A549 (cell line): ENCODE measurements at regions not wholly inside any gene's neighbourhood (a gene's known extent, or its start where the extent isn't known, plus 50 kb on each side); places are given as distances from the start of the nearest gene placed in this dataset.

ENCODE experiments used
- ATAC-seq, 2 experiments: fragments of 200-7000 bp in 1 of 2; fragments of >200 bp in 1 of 2; cut with Nextera tagmentation in 1 of 2; cut with Tn5 transposase in 1 of 2; 3 replicates each; pipeline versions ENCODE4 v1.8.0 to v1.9.1; 2018 to 2020; ENCODE audit warnings: mild to moderate bottlenecking in 1 of 2, moderate library complexity in 1 of 2
- CTCF ChIA-PET: fragments of 300-600 bp; sonication (Branson Sonifier 250); formaldehyde crosslinking; extraction: SDS; loops from one replicate; lab custom pipeline; 2021; ENCODE audit warnings: antibody characterized with exemption, inconsistent platforms; lab: Yijun Ruan, JAX
- POLR2A ChIA-PET: fragments of 350-600 bp; formaldehyde crosslinking; extraction: SDS; loops from one replicate; lab custom pipeline; 2021; ENCODE audit warnings: antibody characterized with exemption, inconsistent platforms; lab: Yijun Ruan, JAX
- DNase-seq, 2 experiments: peaks; one replicate each; pipeline versions ENCODE4 v3.0.0 to v3.0.0-alpha.2; 2011 to 2016; ENCODE audit warnings: low read depth in 1 of 2, low spot score in 1 of 2
- FAIRE-seq: peaks from 2 replicates; lab custom pipeline; 2011; peaks lifted over from hg19 to GRCh38; lab: Jason Lieb, UNC
- H3K27ac ChIP-seq, 2 experiments: fragments of >200 bp; sonication (Bioruptor Twin); formaldehyde crosslinking; 3 replicates each; pipeline ENCODE4 v1.5.1; 2016 to 2017
- H3K4me1 ChIP-seq: fragments of >200 bp; sonication (Bioruptor Twin); formaldehyde crosslinking; 3 replicates; pipeline ENCODE4 v1.6.1; 2016
- H3K4me2 ChIP-seq: fragments of >200 bp; sonication (Bioruptor Twin); formaldehyde crosslinking; 3 replicates; pipeline ENCODE4 v1.6.1; 2016
- H3K4me3 ChIP-seq: fragments of >200 bp; sonication (Bioruptor Twin); formaldehyde crosslinking; 3 replicates; pipeline ENCODE4 v1.5.1; 2016
- H3K9me3 ChIP-seq: fragments of >200 bp; sonication (Bioruptor Twin); formaldehyde crosslinking; 3 replicates; pipeline ENCODE4 v1.6.1; 2016
- EHMT2 ChIP-seq: fragments of 200-600 bp; sonication (generic); IDR thresholded peaks from 2 replicates; pipeline ENCODE4 v1.6.1; 2016; ENCODE audit warnings: antibody characterized with exemption, low read depth, mild to moderate bottlenecking, moderate library complexity
- EP300 ChIP-seq, 2 experiments: fragments of >200 bp; sonication (Bioruptor Twin); formaldehyde crosslinking; IDR thresholded peaks; 2 replicates in 1 of 2; 3 replicates in 1 of 2; pipeline ENCODE4 v1.6.1; 2016 to 2017
- HEYL ChIP-seq: fragments of 250-450 bp; sonication (Bioruptor Pico); IDR thresholded peaks from 2 replicates; pipeline ENCODE4 v1.8.0; 2021; ENCODE audit warnings: mild to moderate bottlenecking, moderate library complexity
- HMGXB4 ChIP-seq: fragments of 250-450 bp; sonication (Bioruptor Pico); IDR thresholded peaks from 2 replicates; pipeline ENCODE4 v1.5.0; 2021; ENCODE audit warnings: mild to moderate bottlenecking, moderate library complexity, borderline replicate concordance
- MAFK ChIP-seq: fragments of 450-650 bp; IDR thresholded peaks from 2 replicates; pipeline ENCODE4 v1.6.1; 2014; ENCODE audit not compliant: partially characterized antibody
- NPAS2 ChIP-seq: fragments of 250-450 bp; sonication (Bioruptor Pico); IDR thresholded peaks from 2 replicates; pipeline ENCODE4 v1.8.0; 2022; ENCODE audit warnings: mild to moderate bottlenecking, moderate library complexity, borderline replicate concordance
- POLR2A ChIP-seq: IDR thresholded peaks from 2 replicates; pipeline ENCODE4 v1.6.1; 2012; ENCODE audit warnings: mild to moderate bottlenecking, low read length
- POLR2AphosphoS2 ChIP-seq: conservative IDR thresholded peaks from 2 replicates; pipeline ENCODE4 v1.6.1; 2012; ENCODE audit warnings: low read length, improper control_type of control experiment, inconsistent platforms
- RCOR1 ChIP-seq: fragments of 150-350 bp; IDR thresholded peaks from 2 replicates; pipeline ENCODE4 v1.6.1; 2014; ENCODE audit warnings: antibody characterized with exemption, low read length, low read depth
- REST ChIP-seq: fragments of 200-600 bp; sonication (generic); IDR thresholded peaks from 2 replicates; pipeline ENCODE4 v1.6.1; 2016; ENCODE audit warnings: antibody characterized with exemption, mild to moderate bottlenecking, moderate library complexity
- TP53 ChIP-seq: fragments of 250-450 bp; sonication (Bioruptor Pico); IDR thresholded peaks from 2 replicates; pipeline ENCODE4 v1.5.0; 2021; ENCODE audit warnings: mild to moderate bottlenecking, moderate library complexity
- USF2 ChIP-seq: fragments of 450-650 bp; IDR thresholded peaks from 2 replicates; pipeline ENCODE4 v1.6.1; 2014; ENCODE audit warnings: antibody characterized with exemption
- ZSCAN20 ChIP-seq: fragments of 250-450 bp; sonication (Bioruptor Pico); IDR thresholded peaks from 2 replicates; pipeline ENCODE4 v1.8.0; 2022; ENCODE audit warnings: mild to moderate bottlenecking, moderate library complexity
- WGBS: methylation state at CpG from one replicate; pipeline ENCODE4 v1.1.6; 2017; ENCODE audit errors: missing lambda C conversion rate; 5-methylcytosine and 5-hydroxymethylcytosine counted together
- TF ChIP-seq, protein P1 (sequence below): fragments of 250-450 bp; sonication (Bioruptor Pico); IDR thresholded peaks from 2 replicates; pipeline ENCODE4 v1.5.0; 2020; ENCODE audit warnings: low read depth, mild to moderate bottlenecking, moderate library complexity

DNA sequence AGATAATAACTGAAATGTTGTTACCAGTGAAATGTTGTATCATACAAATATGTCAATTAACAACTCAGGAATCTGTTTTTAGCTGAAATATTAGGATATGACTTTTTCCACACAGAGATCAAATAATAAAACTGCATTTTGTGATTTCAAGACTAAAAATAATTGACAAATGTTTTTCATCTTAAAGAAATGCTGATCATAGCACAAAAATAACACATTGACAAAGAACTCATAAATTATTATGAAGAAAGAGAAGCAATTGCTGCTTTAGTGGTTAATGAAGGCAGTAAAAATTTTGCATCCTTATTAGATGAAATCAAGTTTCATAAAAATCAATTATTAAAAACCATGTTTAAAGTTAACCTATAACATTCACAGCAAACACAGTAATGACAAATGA lies 1417.3 kb downstream of the OLFM4 start:
- POLR2A ChIA-PET, result no interaction called here

DNA sequence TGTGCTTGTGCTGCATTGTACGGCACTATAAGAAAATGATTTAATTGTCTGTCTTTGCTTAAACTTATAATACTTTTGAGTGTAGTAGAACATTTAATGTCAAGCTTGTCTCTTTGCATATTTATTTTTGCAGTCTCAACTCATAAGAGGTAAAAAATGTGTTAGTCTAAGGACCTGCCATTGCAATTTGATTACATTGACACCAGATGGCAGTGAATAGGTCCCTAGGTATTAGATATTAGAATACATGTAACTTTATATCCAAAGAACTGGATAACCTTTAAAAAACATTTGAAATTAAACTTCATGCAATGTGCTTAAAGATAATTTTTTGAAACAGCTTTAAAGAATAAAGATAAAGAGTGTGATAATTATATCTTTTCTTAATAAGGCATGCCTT lies 1421.3 kb downstream of the OLFM4 start:
- POLR2A ChIA-PET, result no interaction called here
- TF ChIP-seq POLR2AphosphoS2 (no peak), EP300 (IDR thresholded peaks at IDR 0.05) (no peak), NPAS2 (no peak), HEYL (CRISPR knock-in tag) (no peak), RCOR1 (no peak), HMGXB4 (no peak), USF2 (no peak), TP53 (CRISPR knock-in tag) (no peak), ZSCAN20 (no peak), EHMT2 (no peak)
- TF ChIP-seq, all 56 proteins: peak for 0
- DNase-seq (no peak), ATAC-seq (no peak), FAIRE-seq (no peak)
- 38% methylated on average over 1 of the region's 1 CpG for WGBS
- Histone ChIP-seq H3K4me2 (no peak overlapping the region), H3K4me3 (no peak overlapping the region), H3K4me1 (no peaks in the 10 kb centered on the region), H3K27ac (no peak overlapping the region), H3K9me3 (no peaks in the 10 kb centered on the region; the same call in 2 of the 3 replicates)
- CTCF ChIA-PET, result no interaction called here

More for the DNA sequence above, 1417.3 kb downstream of the OLFM4 start:
- CTCF ChIA-PET, result no interaction called here
- Histone ChIP-seq H3K4me1 (no peaks in the 10 kb centered on the region), H3K9me3 (no peaks in the 10 kb centered on the region), H3K4me3 (no peak overlapping the region), H3K4me2 (no peak overlapping the region)
- ATAC-seq, result no peak
- no peak for FAIRE-seq
- DNase-seq, result no peak
- TF ChIP-seq REST, result no peak
- TF ChIP-seq MAFK, result peak; percentile 34
- TF ChIP-seq, all 56 proteins: peak for 1
- no peak overlapping the region for H3K27ac ChIP-seq

DNA sequence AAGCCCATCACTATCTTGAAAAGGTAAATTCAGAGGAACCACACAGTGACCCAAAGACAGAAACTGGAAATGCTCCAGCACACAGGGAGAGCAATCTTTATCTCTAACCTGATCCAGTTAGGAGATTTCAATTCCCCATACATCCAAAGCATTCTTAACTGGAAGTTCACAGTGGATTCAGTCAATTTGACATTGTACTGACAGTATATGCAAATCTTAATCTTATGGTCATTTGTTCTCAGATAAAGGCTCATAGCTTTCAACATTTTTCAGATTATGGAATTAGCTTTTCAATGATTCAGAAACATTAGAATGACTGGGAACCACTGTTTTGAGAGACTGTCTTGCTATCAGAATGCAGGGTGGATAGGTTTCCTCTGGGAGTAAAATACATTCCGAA lies 1455.6 kb downstream of the OLFM4 start:
- no peak overlapping the region for H3K4me3 ChIP-seq
- ChIA-PET CTCF (no interaction called here), POLR2A (no interaction called here)
- TF ChIP-seq POLR2A, result no peak
- TF ChIP-seq, protein P1, sequence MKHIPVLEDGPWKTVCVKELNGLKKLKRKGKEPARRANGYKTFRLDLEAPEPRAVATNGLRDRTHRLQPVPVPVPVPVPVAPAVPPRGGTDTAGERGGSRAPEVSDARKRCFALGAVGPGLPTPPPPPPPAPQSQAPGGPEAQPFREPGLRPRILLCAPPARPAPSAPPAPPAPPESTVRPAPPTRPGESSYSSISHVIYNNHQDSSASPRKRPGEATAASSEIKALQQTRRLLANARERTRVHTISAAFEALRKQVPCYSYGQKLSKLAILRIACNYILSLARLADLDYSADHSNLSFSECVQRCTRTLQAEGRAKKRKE, result no peak
- TF ChIP-seq, all 56 proteins: peak for 0
- no peak for FAIRE-seq
- Histone ChIP-seq H3K4me1 (no peaks in the 10 kb centered on the region), H3K4me2 (no peak overlapping the region), H3K9me3 (no peaks in the 10 kb centered on the region), H3K27ac (no peak overlapping the region)
- no peak for DNase-seq
- WGBS, result 10% methylated on average over 1 of the region's 1 CpG
- no peak for ATAC-seq
